ENCODE measurements at regions not wholly inside any gene's neighbourhood (a gene's known extent, or its start where the extent isn't known, plus 50 kb on each side); places are given as distances from the start of the nearest gene placed in this dataset.

- ATAC-seq (no peak; the same call in 1 of the 2 replicates), DNase-seq (ENCODE audit: low read depth, low spot score) (no peak)
- Histone ChIP-seq H3K4me2 (ENCODE audit: low read length) (no peak overlapping the region), H3K27me3 (ENCODE audit: insufficient read depth, low read length) (no peaks in the 10 kb centered on the region), H3K27ac (ENCODE audit: low read depth, low read length) (no peak overlapping the region), H2AFZ (ENCODE audit: low read depth, low read length, poor library complexity, severe bottlenecking) (peak overlapping the region; percentile 29), H3K9ac (ENCODE audit: low read length) (no peak overlapping the region), H3K4me1 (ENCODE audit: control insufficient read depth in 1 of 2, insufficient read depth in 2 of 2, low read length in 2 of 2) (peaks cover 11 to 20% of the 10 kb centered on the region in 2 experiments), H3K36me3 (ENCODE audit: control insufficient read depth in 1 of 2, insufficient read depth in 2 of 2, low read length in 2 of 2) (no peaks in the 10 kb centered on the region), H4K20me1 (ENCODE audit: insufficient read depth) (no peaks in the 10 kb centered on the region), H3K9me3 (ENCODE audit: control insufficient read depth in 1 of 2, insufficient read depth in 1 of 2, low read depth in 1 of 2, low read length in 2 of 2) (no peaks in the 10 kb centered on the region), H3K4me3 (replicated peaks in 1 of 2; ENCODE audit: low read depth in 1 of 2, low read length in 2 of 2) (no peak overlapping the region), H3K9me2 (ENCODE audit: insufficient read depth) (no peaks in the 10 kb centered on the region), H3K79me2 (ENCODE audit: insufficient read depth, low read length) (no peaks in the 10 kb centered on the region)
- no peak for TF ChIP-seq SRF (IDR thresholded peaks at IDR 0.05; ENCODE audit: low read depth)
- no peak for TF ChIP-seq RAD21 (IDR thresholded peaks at IDR 0.05; ENCODE audit: low read depth)
- no peak for TF ChIP-seq SIN3A (IDR thresholded peaks at IDR 0.05; ENCODE audit: low read depth)
- no peak for TF ChIP-seq ZFX (IDR thresholded peaks at IDR 0.05)
- TF ChIP-seq ZNF274 (IDR thresholded peaks at IDR 0.05; ENCODE audit: low read depth, low read length) = no peak
- no peak for TF ChIP-seq CTCF (IDR thresholded peaks at IDR 0.05 in 2 of 3, conservative IDR thresholded peaks at IDR 0.05 in 1 of 3; ENCODE audit: borderline replicate concordance in 1 of 3, insufficient read depth in 1 of 3, low read depth in 2 of 3, low read length in 2 of 3)
- TF ChIP-seq CEBPB (IDR thresholded peaks at IDR 0.05; ENCODE audit: low read depth) = peak; percentile 52; the same call in 1 of the 2 replicates
- RAD21 ChIA-PET (ENCODE audit: low non-redundant PET in 1 of 2, low total read pairs in 2 of 2, uncharacterized antibody in 2 of 2, unreplicated experiment in 2 of 2) = no interaction called here
- no TSS peak for BruUV-seq (replicated peaks)
- POLR2A ChIA-PET = interaction anchor here (0.6 kb wide), 1 partner anchor 73 kb away, joined by 4 read pairs; no protein-coding TSS in a partner anchor
- intact Hi-C loops (cut with micrococcal nuclease) = no loop called here
- CTCF ChIA-PET = no interaction called here
These were observed 194.9 kb upstream of the HAAO start for GRCh38 chr2:42987112-42987922.

- Histone ChIP-seq H3K4me2 (ENCODE audit: low read length) (no peak overlapping the region), H3K9me2 (ENCODE audit: insufficient read depth) (no peaks in the 10 kb centered on the region), H3K9me3 (ENCODE audit: control insufficient read depth in 1 of 2, insufficient read depth in 1 of 2, low read depth in 1 of 2, low read length in 2 of 2) (no peaks in the 10 kb centered on the region), H2AFZ (ENCODE audit: low read depth, low read length, poor library complexity, severe bottlenecking) (no peak overlapping the region), H3K4me1 (ENCODE audit: control insufficient read depth in 1 of 2, insufficient read depth in 2 of 2, low read length in 2 of 2) (peaks cover 11 to 20% of the 10 kb centered on the region in 2 experiments), H4K20me1 (ENCODE audit: insufficient read depth) (no peaks in the 10 kb centered on the region), H3K79me2 (ENCODE audit: insufficient read depth, low read length) (no peaks in the 10 kb centered on the region), H3K9ac (ENCODE audit: low read length) (no peak overlapping the region), H3K4me3 (replicated peaks in 1 of 2; ENCODE audit: low read depth in 1 of 2, low read length in 2 of 2) (no peak overlapping the region), H3K27ac (ENCODE audit: low read depth, low read length) (no peak overlapping the region), H3K36me3 (ENCODE audit: control insufficient read depth in 1 of 2, insufficient read depth in 2 of 2, low read length in 2 of 2) (no peaks in the 10 kb centered on the region), H3K27me3 (ENCODE audit: insufficient read depth, low read length) (no peaks in the 10 kb centered on the region)
- ATAC-seq (no peak), DNase-seq (ENCODE audit: low read depth, low spot score) (no peak)
- no TSS peak for BruUV-seq (replicated peaks)
- intact Hi-C loops (cut with micrococcal nuclease) = no loop called here
- no peak for TF ChIP-seq EZH2phosphoT487 (IDR thresholded peaks at IDR 0.05; ENCODE audit: borderline replicate concordance)
- no peak for TF ChIP-seq CEBPB (IDR thresholded peaks at IDR 0.05; ENCODE audit: low read depth)
- TF ChIP-seq EZH2 (IDR thresholded peaks at IDR 0.05) = no peak
- no peak for TF ChIP-seq YY1 (IDR thresholded peaks at IDR 0.05; ENCODE audit: extremely low read depth, insufficient replicate concordance, low read depth, low read length)
- TF ChIP-seq SRF (IDR thresholded peaks at IDR 0.05; ENCODE audit: low read depth) = no peak
- no peak for TF ChIP-seq ELF1 (IDR thresholded peaks at IDR 0.05; ENCODE audit: borderline replicate concordance, low read depth)
- CTCF ChIA-PET = no interaction called here
- RAD21 ChIA-PET (ENCODE audit: low non-redundant PET in 1 of 2, low total read pairs in 2 of 2, uncharacterized antibody in 2 of 2, unreplicated experiment in 2 of 2) = no interaction called here
- POLR2A ChIA-PET = no interaction called here
These were observed 192.2 kb upstream of the HAAO start for GRCh38 chr2:42984617-42985016.
